Stimulated activated CD4-positive, alpha-beta T cell treated with anti-CD3 and anti-CD28 coated beads, TNF-alpha, amount 100 ng/mL, for 1 hour (primary cell): ENCODE measurements at regions not wholly inside any gene's neighbourhood (a gene's known extent, or its start where the extent isn't known, plus 50 kb on each side); places are given as distances from the start of the nearest gene placed in this dataset.
A peak's percentile ranks its signal among the peaks of the same experiment; 100 is the strongest.

Source experiments
- DNase-seq, 3 donors: peaks; one replicate each; pipeline ENCODE4 v3.0.0-alpha.2; 2020; ENCODE audit warnings: low read depth in 3 of 3, low spot score in 1 of 3

DNA sequence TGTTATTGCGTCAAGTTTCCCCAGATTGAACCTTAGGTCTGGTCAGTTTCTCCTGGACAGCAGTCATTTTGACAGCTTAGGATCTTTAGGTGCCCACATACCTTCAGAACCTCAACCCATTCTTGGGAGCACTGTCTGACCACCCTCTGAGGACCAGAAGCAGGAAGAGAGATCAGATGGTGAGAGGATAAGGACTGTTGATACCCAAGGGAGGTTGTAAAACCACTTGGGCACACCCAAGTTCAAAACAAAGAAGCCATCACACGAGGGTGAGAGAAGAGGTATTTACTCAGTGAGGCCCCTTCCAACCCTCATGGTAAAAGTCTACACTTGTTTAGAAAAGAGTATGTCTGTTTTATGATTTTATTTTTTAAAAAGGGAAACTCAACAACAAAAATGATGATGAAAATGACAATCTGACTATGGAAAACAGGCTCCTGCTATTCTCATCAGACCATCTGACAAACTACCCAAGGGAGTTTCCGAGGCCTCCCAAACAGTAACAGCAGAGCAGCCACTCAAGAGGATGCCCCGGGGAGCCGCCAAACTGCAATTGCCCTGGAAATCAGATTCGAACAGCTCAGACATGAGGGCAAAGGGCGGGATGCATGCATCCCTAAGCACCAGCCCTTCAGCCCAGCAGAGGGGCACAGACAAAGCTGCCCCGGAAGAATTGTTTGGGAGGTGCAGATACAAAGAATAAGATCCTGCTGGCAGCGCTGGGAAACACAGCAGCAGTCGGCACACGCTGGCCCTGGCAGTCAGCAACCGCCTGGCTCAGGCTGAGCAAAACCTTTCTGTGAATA is 162.6 kb upstream of the PLEKHG7 start:
- no peak for DNase-seq

DNA sequence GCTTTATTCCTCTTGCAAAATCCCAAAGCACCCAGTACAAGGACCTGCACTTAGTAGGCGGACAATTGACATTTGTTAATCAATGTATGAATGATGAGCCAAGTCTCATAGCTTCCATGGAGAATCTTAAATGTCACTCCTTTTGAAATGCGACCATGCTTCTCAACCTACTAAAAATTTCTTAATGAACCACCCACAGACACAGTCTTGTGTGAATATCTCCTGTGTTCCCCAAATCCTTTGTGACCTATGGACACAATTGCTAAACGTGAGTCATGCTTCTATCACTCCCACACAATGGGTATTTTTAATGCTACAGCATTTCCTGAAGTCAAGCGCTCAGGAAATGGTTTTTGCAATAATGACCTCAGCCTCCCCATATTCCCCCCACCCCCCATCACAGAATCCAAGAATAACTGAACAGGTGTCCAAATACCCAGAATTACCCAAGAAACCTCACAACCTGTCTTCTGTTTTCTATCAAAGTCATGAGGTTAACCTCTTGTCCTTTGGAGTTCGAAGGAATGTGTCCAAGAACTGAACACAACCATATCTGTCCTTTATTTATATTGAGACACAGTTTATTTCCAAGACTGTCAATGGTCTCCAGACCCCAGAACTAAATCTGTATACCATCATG is 163.6 kb upstream of the PLEKHG7 start:
- DNase-seq = no peak

DNA sequence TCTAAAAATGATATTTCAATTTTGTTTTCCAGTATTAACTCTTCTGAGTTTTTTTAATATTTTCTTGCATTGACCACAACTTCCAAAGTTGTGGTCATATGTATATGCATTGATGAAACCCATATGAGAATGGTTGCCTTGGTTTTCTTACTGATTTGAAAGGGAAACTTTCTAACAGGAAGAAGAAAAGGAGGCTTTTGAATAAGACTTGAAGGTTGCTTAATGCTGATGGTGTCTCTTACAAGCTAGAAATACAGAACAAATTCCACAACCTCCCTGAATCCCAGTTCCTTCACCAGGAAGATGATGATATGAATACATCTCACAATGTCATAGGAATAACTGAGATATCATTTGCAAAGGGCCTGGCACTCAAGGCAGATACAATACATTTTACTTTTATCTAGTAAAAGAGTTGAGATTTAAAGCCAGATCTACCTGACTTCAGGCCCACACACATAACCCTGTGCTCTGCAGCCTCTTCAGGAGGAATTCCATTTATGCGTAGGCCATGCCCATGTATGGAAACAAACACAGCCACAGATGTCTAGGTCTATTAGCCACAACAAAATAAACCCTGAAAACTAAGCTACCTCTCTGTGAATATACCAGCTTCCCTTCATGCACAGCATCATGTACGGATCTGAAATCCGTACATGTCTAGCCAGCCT is 165.4 kb upstream of the PLEKHG7 start:
- no peak for DNase-seq

DNA sequence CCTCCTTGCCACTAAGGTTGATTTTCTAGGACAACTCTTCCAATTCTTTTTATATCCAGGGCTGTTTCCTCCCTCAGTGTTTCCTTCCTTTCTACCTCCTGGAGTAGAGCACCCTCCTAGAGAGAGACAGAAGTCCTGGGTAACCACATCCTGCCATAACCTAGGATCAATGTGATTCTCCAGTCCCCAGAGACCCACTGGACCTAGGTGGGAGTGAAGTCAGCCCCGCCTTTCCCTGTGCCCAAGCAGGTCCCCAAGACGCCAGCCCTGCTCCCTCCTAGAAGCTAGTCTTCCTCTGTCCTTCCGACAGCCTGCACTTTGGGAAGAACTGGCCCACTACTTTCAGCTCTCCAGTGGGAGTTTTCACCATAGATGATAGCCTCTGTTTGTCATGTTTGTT is 166.8 kb upstream of the PLEKHG7 start:
- no peak for DNase-seq

DNA sequence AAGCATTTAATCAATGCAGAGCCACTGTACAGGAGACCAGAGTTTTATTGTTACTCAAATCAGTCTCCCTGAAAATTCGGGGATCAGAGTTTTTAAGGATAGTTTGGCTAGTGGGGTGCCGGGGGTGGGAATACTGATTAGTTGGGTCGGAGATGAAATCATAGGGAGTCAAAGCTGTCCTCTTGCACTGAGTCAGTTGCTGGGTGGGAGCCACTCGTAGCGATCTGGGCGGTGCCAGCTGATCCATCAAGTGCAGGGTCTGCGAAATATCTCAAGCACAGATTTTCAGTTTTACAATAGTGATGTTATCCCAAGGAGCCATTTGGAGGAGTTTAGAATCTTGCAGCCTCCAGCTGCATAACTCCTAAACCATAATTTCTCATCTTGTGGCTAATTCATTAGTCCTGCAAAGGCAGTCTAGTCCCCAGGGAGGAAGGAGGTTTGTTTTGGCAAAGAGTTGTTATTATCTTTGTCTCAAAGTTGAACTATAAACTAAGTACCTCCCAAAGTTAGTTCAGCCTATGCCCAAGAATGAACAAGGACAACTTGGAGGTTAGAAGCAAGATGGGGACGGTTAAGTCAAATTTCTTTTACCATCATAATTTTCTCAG is 169.4 kb upstream of the PLEKHG7 start:
- DNase-seq = no peak

DNA sequence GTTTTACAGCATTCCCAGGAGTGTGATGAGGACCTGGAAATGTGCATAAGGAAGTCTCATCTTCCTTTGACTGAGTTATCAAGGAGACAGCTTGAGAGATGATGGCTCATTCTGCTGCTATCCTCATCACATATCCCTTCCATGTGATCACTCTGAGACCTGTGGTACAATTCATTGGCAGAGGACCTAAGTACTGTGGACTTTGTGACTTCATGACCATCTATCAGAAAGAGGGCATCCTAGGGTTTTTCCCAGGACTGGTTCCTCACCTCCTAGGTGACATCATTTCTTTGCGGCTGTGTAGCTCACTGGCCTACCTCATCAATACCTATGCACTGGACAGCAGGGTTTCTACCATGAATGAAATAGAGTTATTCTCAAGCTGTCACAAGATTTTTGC is 172.1 kb upstream of the PLEKHG7 start:
- no peak for DNase-seq

DNA sequence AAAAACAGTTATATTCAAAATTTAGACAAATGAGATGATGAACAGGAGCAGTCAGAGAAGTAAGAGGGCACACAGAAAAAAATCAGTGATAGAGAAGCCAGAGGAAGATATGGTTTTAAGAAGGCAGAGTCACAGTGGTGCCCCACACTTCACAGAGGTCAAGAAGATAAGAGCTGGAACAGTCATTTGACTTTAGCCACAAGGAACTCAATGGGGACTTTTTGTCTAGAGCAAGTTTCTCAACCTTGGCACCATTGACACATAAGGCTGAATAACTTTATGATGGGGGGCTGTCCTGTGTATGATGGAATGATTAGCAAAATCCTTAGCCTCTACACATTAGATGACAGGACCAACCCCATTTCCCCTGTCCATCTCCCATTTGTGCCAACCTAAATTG is 172.8 kb upstream of the PLEKHG7 start:
- no peak for DNase-seq

DNA sequence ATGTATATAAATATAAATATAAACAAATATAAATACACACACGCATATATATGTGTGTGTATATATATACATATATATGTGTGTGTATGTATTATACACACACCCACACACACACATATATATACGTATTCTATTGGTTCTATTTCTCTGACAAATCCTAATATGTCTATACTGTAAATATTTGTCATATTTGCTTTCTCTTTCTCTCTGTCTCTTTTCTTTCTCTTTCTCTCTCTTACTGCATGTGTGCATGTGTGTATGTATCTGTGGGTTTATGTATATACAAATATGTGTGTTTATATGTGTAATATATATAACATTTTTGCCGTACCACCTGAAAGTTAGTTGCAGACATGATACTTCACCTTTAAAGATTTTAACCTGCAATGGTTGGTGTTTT is 174.2 kb upstream of the PLEKHG7 start:
- no peak for DNase-seq

DNA sequence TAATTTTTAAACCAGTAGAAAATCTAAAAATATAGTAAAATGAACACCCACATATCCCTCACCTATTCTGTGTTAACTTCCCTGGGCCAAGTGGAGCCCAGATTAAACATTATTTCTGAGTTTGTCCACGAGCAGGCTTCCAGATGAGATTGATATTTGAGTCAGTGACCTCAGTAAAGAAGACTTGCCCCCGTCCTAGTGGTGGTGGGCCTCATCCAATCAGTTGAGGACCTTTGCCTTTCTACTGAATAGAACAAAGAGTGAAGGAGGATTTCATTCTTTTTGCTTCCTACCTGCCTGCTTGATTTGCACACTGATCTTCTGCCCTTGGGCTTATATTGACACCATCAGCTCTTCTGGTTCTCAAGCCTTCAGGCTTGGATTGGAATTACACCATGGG is 174.7 kb upstream of the PLEKHG7 start:
- no peak for DNase-seq

DNA sequence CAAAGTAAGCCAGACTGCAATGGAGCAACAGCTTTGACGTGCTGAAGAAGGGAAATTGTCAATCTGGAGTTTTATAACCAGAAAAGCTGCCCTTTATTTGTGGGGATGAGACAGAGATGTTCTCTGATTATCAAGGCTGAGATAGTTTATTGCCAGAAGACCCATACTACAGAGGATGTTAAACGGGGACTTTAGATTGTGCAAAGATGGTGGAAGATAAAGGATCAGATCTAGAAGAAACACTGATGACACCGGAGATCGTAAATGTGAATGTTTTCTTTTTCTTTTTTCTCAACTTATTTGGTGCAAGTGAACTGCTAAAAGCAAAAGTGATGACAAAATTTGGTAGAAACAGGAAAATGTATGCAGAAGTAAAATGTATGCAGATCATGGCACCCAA is 178.3 kb upstream of the PLEKHG7 start:
- no peak for DNase-seq

DNA sequence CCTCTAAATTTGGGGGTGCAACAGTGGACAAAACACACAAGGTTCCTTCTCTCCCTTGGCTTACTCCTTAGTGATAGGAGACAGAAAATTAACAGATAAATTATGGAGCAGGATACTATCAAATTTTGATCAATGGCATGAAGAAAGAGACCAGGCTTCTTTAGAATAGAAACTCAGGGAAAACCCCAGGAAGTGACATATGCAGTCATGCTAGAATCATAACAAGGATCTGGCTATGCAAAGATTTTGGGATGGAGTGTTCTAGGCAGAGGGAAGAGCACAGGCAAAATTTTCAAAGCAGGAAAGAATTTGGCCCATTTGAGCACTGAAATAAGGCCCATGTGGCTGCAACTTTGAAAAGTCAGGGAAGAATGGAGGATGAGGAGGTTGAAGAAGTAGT is 182.3 kb upstream of the PLEKHG7 start:
- no peak for DNase-seq

DNA sequence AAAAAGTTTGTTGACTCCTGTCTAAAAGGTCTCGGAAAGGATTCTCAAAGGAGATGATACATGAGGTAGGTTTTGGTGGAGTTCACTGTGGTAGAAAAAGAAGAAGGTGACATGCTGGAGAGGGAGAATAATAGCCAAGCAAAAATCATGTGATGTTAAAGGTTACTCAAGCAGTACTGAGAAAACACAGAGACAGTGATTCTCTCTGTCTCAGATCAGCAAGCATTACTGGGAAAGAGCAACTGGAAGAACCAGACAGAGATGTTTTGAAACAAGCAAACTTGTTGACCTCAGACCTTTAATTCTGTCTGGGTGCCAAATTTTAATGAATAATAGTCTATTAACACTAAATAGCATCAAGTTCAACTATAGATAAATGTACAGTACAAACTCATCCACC is 183.5 kb upstream of the PLEKHG7 start:
- DNase-seq = no peak

DNA sequence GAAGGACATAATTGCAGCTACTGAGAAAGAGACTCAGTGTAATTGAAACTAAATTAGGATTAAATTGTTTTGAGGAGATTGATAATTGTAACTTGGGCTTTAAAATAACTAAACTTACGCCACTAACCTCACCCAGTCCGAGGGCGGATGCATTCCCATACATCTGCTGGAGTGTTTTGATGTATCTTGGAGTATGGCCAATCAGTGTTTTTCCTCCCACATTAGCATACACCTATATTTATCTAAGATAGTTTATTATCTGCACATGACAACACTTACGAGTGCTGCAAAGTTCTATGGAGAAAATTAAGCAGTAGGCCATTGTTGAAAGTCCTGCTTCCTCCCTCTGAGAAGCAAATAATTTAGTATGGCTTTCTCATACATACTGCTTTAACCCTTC is 184.7 kb upstream of the PLEKHG7 start:
- no peak for DNase-seq

DNA sequence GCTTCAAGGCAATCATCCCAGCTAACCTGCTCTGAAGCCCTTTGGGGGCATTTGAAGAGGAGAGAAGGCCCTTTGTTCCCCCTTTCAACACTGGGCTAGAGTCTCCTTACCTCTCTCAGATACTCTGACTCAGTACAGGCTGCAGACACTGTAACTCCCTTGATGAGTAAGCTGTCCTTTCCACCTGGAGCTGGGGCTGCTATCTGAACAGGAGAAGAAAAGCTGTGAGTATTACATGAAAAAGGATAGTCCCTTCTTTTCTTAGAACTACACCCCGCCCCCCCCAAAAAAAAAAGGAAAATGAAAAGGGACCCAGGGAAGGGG is 186.6 kb upstream of the PLEKHG7 start:
- DNase-seq = no peak

DNA sequence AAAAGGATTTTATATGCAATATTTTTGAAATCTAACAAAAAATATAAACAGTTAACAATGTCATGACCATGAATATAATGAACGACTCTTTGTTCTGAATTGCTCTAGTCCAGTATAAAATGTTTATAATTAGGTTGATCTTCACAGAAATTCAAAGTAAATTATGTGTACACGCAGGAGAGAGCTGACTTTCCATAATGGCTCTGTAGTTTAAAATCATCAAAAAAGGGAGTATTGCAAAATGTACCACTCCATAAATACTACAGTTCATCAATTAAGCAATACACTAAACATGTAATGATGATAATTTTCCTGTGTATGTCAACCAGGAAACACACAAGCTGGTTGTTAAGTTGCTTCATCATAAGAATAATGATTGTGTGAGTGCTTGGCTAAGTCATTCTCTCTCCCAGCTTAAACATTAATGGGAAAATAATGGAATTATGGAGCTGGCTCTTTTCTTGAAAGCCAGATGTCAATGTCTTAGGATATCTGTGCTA is 189.5 kb upstream of the PLEKHG7 start:
- no peak for DNase-seq

DNA sequence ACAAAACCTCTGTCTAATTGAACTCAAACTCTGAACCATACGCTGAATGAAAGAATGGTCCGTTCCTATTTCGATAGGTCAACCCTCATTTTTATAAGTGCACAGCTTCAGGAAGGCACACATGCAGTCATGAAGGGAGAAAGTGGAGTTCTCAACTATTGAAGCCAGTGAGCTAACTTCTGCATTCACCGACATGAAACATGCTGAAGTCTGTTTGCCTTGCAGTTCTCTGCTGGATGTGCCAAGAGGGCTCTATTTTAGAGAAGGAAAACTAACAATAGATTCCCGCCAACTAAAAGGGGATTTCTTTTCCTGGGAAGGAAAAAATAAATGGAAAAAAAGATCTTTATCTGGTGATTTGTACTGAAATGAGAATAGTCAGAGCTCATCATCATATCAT is 191.0 kb upstream of the PLEKHG7 start:
- DNase-seq = no peak

DNA sequence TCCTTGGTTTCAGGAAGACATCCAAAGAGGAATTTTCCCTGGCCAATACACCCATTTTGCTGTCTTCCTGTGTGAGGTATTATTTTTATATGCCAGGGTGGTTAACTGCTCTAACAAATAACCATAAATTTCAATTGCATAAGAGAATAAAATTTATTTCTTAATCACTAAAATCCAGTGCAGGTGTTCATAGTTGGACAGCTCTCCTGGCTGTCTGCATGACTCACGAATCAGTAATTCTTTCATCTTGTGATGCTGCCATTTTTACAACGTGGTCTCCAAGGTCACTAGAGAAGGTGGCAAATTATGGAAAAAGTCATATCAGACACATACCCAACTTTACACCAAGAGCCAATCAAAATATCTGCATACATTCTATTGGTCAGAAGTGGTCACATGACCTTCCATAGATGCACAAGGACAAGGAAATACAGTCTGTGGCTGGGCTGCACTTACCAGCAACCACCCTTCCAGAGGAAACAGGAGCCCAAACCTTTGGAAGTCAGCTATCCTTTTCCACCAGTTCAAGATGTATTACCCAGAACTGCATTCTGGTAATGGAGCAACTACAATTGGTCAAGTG is 193.5 kb upstream of the PLEKHG7 start:
- DNase-seq = no peak

DNA sequence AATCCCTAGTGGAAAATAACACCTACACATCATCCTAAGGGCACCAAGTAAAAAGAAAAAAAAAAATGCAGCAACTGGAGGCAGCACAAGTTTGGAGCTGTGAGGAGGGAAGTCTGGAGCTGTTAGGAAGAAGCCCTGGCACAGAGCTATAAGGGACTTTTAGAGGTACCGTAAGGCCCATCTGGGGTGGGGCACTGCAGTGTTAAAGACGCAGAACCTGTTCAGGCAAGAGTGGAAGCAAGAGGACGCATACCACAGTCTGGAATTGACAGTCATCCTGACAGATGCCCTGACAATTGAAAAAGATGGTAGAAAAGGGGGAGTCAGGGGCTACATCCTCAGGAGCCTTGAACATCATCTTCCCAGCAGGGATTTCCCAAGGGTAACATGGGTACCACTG is 195.9 kb upstream of the PLEKHG7 start:
- no peak for DNase-seq

DNA sequence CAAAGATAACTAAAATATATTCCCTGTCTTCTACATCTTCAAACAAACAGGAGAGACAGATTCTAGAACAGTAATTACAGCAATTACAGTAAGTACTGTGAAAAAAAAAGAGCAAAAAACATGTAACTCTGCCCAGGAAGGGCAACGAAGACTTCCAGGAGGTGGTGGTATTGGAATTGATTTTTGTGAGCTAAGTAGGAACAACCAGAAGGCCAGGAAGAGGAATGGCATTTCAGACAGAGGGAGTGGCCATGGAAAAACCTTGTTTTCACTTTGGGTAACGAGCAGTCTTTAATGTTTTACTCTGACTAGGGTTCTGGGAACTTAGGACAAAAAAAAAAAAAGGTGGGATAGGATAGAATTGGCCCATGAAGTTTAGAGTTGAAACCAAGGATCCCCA is 196.3 kb upstream of the PLEKHG7 start:
- DNase-seq = no peak

DNA sequence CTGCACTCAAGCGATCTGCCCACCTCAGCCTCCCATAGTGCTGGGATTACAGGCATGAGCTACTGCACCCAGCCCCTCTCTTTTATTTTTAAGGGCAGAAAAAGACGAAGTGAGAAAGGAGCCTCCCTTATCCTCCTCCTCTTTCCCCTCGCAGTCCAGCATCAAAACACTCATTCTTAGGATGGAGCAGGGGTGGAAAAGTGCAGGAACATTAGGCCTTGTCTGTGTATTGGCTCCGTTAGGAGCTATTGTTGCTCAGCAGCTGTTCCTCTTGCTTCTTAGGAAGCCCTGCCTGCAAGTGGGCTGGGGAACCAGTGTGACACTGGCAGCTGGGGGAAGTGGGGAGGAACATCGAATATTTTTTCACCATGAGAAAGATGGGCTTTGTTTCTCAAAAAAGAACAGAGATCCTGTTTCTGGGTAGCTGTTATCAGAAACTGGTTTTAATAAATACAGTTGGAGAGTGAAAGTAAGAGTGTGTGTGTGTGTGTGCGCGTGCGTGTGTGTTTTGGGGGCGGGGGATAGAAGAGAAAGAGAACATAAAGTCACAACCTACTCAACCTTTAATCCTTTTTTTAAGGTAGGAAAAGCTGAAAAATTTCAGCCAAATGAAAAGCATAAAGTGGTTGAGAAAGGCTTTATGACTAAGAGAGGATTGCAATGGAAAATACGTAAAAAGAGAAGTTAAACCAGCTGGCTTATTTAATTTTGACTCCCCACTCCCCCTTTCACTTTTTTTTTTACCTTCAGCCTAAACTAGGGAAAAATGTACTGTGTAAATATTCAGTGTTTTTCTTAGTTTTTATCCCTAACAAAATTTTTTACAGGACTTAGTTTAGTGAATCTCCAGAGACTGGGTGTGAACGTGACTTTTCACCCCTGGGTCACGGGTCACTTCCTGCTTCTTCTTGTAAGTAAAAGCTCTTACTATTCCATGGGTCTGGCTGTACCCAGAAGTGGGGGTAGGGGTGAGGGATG is 197.2 kb upstream of the PLEKHG7 start:
- peak in 2 of 3 donors; percentile 21 to 54 for DNase-seq
